DND-41 (cell line): ENCODE measurements at regions not wholly inside any gene's neighbourhood (a gene's known extent, or its start where the extent isn't known, plus 50 kb on each side); places are given as distances from the start of the nearest gene placed in this dataset.

ENCODE experiments used
- ATAC-seq: fragments of 200-7000 bp; cut with Tn5 transposase; 3 replicates; pipeline ENCODE4 v1.9.1; 2021; ENCODE audit warnings: low read depth; ENCODE audit not compliant: insufficient read depth
- DNase-seq: peaks from one replicate; pipeline ENCODE4 v3.0.0-alpha.2; 2020
- H2AFZ ChIP-seq: 2 replicates; pipeline ENCODE4 v1.6.0; 2012; ENCODE audit warnings: low read depth, low read length
- H3K27ac ChIP-seq: 2 replicates; pipeline ENCODE4 v1.5.1; 2012; ENCODE audit warnings: low read length, inconsistent platforms
- H3K27me3 ChIP-seq: fragments of 200-600 bp; sonication (generic); 2 replicates; pipeline ENCODE4 v1.6.0; 2012; ENCODE audit warnings: low read length, mild to moderate bottlenecking, inconsistent platforms; ENCODE audit not compliant: insufficient read depth, poor library complexity
- H3K36me3 ChIP-seq: 2 replicates; pipeline ENCODE4 v1.5.1; 2012; ENCODE audit warnings: low read length, inconsistent platforms; ENCODE audit not compliant: insufficient read depth
- H3K4me1 ChIP-seq: 2 replicates; pipeline ENCODE4 v1.5.1; 2012; ENCODE audit warnings: mild to moderate bottlenecking, low read length; ENCODE audit not compliant: insufficient read depth
- H3K4me2 ChIP-seq: 2 replicates; pipeline ENCODE4 v1.6.0; 2012; ENCODE audit warnings: mild to moderate bottlenecking, moderate library complexity, low read length, inconsistent platforms; ENCODE audit not compliant: insufficient read depth
- H3K4me3 ChIP-seq, 2 experiments: fragments of 200-600 bp in 1 of 2; shearing (Covaris generic) in 1 of 2; 2 replicates each; pipeline ENCODE4 v1.5.1; 2012 to 2016; ENCODE audit warnings: inconsistent platforms in 2 of 2, low read length in 2 of 2, mild to moderate bottlenecking in 2 of 2, low read depth in 1 of 2, moderate library complexity in 1 of 2
- H3K79me2 ChIP-seq: 2 replicates; pipeline ENCODE4 v1.6.0; 2012; ENCODE audit warnings: low read length, inconsistent platforms; ENCODE audit not compliant: insufficient read depth
- H3K9ac ChIP-seq: 2 replicates; pipeline ENCODE4 v1.6.0; 2012; ENCODE audit warnings: low read depth, mild to moderate bottlenecking, inconsistent platforms, low read length, moderate library complexity
- H3K9me3 ChIP-seq: 2 replicates; pipeline ENCODE4 v1.5.1; 2012; ENCODE audit warnings: low read length, moderate library complexity, mild to moderate bottlenecking, inconsistent platforms; ENCODE audit not compliant: insufficient read depth, severe bottlenecking
- H4K20me1 ChIP-seq: 2 replicates; pipeline ENCODE4 v1.6.0; 2012; ENCODE audit warnings: low read length; ENCODE audit not compliant: insufficient read depth
- CTCF ChIP-seq: IDR thresholded peaks from 2 replicates; pipeline ENCODE4 v1.5.1; 2012; ENCODE audit warnings: borderline replicate concordance, low read length, moderate library complexity, mild to moderate bottlenecking; ENCODE audit not compliant: poor library complexity, severe bottlenecking; ENCODE audit errors: extremely low read depth
- EZH2 ChIP-seq: IDR thresholded peaks from 3 replicates; pipeline ENCODE4 v1.6.1; 2012; ENCODE audit warnings: borderline replicate concordance, low read depth, mild to moderate bottlenecking, moderate library complexity, low read length, inconsistent platforms; ENCODE audit not compliant: severe bottlenecking

- TF ChIP-seq EZH2 = no peak
- TF ChIP-seq CTCF = no peak
- Histone ChIP-seq H3K27me3 (no peaks in the 10 kb centered on the region), H3K9ac (no peak overlapping the region), H3K27ac (no peak overlapping the region), H3K4me2 (no peak overlapping the region), H3K4me3 (no peak overlapping the region), H3K9me3 (no peaks in the 10 kb centered on the region), H3K36me3 (no peaks in the 10 kb centered on the region), H4K20me1 (no peaks in the 10 kb centered on the region), H3K4me1 (no peaks in the 10 kb centered on the region), H2AFZ (no peak overlapping the region), H3K79me2 (no peaks in the 10 kb centered on the region)
- no peak for DNase-seq
- no peak for ATAC-seq
Measured at GRCh38 chr1:79781261-79781660, 774.7 kb upstream of the ADGRL4 start.

- Histone ChIP-seq H3K4me3 (no peak overlapping the region), H3K36me3 (no peaks in the 10 kb centered on the region), H3K4me2 (no peak overlapping the region), H3K9ac (no peak overlapping the region), H2AFZ (no peak overlapping the region), H3K27ac (no peak overlapping the region), H4K20me1 (no peaks in the 10 kb centered on the region), H3K79me2 (no peaks in the 10 kb centered on the region), H3K27me3 (no peaks in the 10 kb centered on the region), H3K4me1 (no peaks in the 10 kb centered on the region), H3K9me3 (no peaks in the 10 kb centered on the region)
- DNase-seq (no peak), ATAC-seq (no peak)
- TF ChIP-seq EZH2 (no peak), CTCF (no peak)
Measured at GRCh38 chr1:79777481-79778219, 771.1 kb upstream of the ADGRL4 start.

- no peaks in the 10 kb centered on the region for H3K79me2 ChIP-seq
Measured at GRCh38 chr1:79775402-79775801, 768.9 kb upstream of the ADGRL4 start.

More at GRCh38 chr1:79775402-79775801, 768.9 kb upstream of the ADGRL4 start:
- Histone ChIP-seq H3K9ac (no peak overlapping the region), H3K4me2 (no peak overlapping the region), H2AFZ (no peak overlapping the region), H4K20me1 (no peaks in the 10 kb centered on the region), H3K27me3 (no peaks in the 10 kb centered on the region), H3K27ac (no peak overlapping the region), H3K9me3 (no peaks in the 10 kb centered on the region), H3K4me3 (no peak overlapping the region), H3K4me1 (no peaks in the 10 kb centered on the region), H3K36me3 (no peaks in the 10 kb centered on the region)
- ATAC-seq = no peak
- TF ChIP-seq CTCF = no peak
- no peak for TF ChIP-seq EZH2
- no peak for DNase-seq
